MCF 10A (cell line): ENCODE measurements at regions not wholly inside any gene's neighbourhood (a gene's known extent, or its start where the extent isn't known, plus 50 kb on each side); places are given as distances from the start of the nearest gene placed in this dataset.
A peak's percentile ranks its signal among the peaks of the same experiment; 100 is the strongest.

Experiments
- BruUV-seq: library from RNA; stranded (reverse); fragments of 400-500 nt; replicated peaks from 2 replicates; lab custom pipeline; 2021; lab: Mats Ljungman, UMichigan
- CTCF ChIA-PET: fragments of 300-600 bp; sonication (Branson Sonifier 250); formaldehyde crosslinking; extraction: SDS; loops from one replicate; lab custom pipeline; 2021; ENCODE audit warnings: antibody characterized with exemption, inconsistent platforms; lab: Yijun Ruan, JAX
- POLR2A ChIA-PET: fragments of 300-600, 350-650 bp; sonication (Branson Sonifier 250); formaldehyde crosslinking; extraction: SDS; loops from one replicate; lab custom pipeline; 2020; ENCODE audit warnings: antibody characterized with exemption, inconsistent platforms; lab: Yijun Ruan, JAX
- DNase-seq: peaks from one replicate; pipeline ENCODE4 v3.0.0-alpha.2; 2018; ENCODE audit not compliant: unreplicated experiment
- H3K27ac Mint-ChIP-seq: one replicate; pipeline ENCODE4 v1.8.0; 2022; ENCODE audit warnings: mild to moderate bottlenecking, low read depth, mixed read lengths; ENCODE audit not compliant: unreplicated experiment
- H3K27me3 Mint-ChIP-seq: one replicate; pipeline ENCODE4 v1.8.0; 2022; ENCODE audit warnings: mixed read lengths; ENCODE audit not compliant: insufficient read depth, unreplicated experiment
- H3K36me3 Mint-ChIP-seq: one replicate; pipeline ENCODE4 v1.8.0; 2022; ENCODE audit warnings: mild to moderate bottlenecking, moderate library complexity, mixed read lengths; ENCODE audit not compliant: insufficient read depth, unreplicated experiment
- H3K4me1 Mint-ChIP-seq: one replicate; pipeline ENCODE4 v1.8.0; 2022; ENCODE audit warnings: mixed read lengths; ENCODE audit not compliant: insufficient read depth, unreplicated experiment
- H3K4me3 Mint-ChIP-seq: one replicate; pipeline ENCODE4 v1.8.0; 2022; ENCODE audit warnings: mild to moderate bottlenecking, moderate library complexity, mixed read lengths; ENCODE audit not compliant: unreplicated experiment
- H3K9me3 Mint-ChIP-seq: one replicate; pipeline ENCODE4 v1.8.0; 2022; ENCODE audit warnings: mixed read lengths; ENCODE audit not compliant: unreplicated experiment
- intact Hi-C: fragments of 100-400 bp; cut with micrococcal nuclease; formaldehyde crosslinking; loops from 2 replicates; pipeline ENCODE4 v1.14.1; 2022
- TF ChIP-seq, protein P1 (sequence below): fragments of 200-600 bp; IDR thresholded peaks from one replicate; pipeline ENCODE4 v1.8.0; 2022; ENCODE audit warnings: antibody characterized with exemption, mild to moderate bottlenecking; ENCODE audit not compliant: unreplicated experiment

DNA sequence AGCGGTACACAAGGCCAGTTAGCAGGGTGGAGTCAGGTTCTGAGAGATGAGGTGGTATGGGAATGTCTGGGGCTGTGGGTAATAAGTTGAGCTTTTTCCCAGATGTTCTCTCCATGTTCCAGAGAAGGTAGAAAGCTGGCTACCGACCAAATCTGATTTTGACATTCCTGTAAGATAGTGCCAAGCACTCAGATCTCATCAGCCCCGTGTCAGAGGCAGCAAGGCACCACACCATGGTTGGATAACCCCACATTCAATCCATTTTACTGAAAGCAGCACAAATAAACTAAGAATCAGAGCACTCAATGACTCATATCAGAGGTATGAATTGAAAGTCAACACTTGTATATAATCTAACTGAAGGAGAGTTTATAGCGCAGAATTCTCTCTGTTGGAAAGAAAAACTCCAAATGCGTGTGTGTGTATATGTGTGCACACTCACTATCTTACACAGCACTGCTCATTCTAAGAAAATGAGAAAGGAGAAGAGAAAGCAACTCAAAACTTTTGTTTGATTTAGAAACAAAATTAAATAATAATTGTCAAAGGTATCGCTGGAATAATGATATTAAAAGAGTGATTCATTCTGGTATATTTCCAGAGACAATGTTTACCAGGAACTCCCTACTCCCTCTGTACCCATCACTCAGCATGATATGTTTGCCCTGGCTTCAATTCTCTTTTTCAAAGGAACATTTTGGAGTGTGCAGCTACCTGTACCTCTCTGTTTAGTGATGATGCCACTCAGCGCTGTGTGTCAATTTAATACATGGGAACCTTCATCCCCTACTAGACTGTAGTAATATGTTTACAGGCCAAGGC lies 375.1 kb upstream of the ID2 start:
- POLR2A ChIA-PET, result interaction anchor here (1.6 kb wide), 1 partner anchor 13 kb away, joined by 6 read pairs; no protein-coding TSS in a partner anchor
- BruUV-seq, result no TSS peak
- no peaks in the 10 kb centered on the region for H3K27me3 Mint-ChIP-seq
- peaks cover 12% of the 10 kb centered on the region for H3K4me1 Mint-ChIP-seq
- H3K9me3 Mint-ChIP-seq, result no peaks in the 10 kb centered on the region
- TF ChIP-seq, protein P1, sequence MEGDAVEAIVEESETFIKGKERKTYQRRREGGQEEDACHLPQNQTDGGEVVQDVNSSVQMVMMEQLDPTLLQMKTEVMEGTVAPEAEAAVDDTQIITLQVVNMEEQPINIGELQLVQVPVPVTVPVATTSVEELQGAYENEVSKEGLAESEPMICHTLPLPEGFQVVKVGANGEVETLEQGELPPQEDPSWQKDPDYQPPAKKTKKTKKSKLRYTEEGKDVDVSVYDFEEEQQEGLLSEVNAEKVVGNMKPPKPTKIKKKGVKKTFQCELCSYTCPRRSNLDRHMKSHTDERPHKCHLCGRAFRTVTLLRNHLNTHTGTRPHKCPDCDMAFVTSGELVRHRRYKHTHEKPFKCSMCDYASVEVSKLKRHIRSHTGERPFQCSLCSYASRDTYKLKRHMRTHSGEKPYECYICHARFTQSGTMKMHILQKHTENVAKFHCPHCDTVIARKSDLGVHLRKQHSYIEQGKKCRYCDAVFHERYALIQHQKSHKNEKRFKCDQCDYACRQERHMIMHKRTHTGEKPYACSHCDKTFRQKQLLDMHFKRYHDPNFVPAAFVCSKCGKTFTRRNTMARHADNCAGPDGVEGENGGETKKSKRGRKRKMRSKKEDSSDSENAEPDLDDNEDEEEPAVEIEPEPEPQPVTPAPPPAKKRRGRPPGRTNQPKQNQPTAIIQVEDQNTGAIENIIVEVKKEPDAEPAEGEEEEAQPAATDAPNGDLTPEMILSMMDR, result no peak
- peak; percentile 70 for DNase-seq
- CTCF ChIA-PET, result interaction anchor here (0.6 kb wide), 1 partner anchor 803 kb away, joined by 3 read pairs; no protein-coding TSS in a partner anchor
- H3K36me3 Mint-ChIP-seq, result no peaks in the 10 kb centered on the region
- no peak overlapping the region for H3K4me3 Mint-ChIP-seq
- H3K27ac Mint-ChIP-seq, result no peak overlapping the region
- intact Hi-C loops, result no loop called here

DNA sequence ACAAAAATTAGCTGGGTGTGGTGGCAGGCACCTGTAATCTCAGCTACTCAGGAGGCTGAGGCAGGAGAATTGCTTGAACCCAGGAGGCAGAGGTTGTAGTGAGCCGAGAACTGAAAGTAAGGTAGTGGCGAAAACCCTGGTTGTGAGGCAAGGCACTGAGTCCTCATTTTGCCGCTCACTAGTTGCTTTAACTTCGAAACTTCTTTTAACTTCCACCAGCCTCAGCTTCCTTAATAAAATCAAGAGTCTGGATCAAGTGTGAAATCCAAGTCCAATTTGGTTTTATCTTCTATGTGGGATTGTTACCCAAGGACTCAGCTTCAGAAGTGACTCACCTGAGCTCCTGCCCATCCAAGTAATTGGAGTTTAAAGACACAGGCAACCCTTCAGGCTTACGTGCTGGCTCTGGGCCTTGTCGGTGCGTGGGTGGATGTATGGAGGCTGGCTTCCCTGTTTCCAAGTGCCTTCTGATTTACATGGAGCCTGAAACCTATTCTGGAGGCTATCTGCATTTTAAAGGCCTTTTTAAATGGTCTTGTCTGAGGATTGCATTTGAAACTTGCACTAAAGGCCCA lies 374.2 kb upstream of the ID2 start:
- Mint-ChIP-seq H3K36me3 (no peaks in the 10 kb centered on the region), H3K27me3 (no peaks in the 10 kb centered on the region), H3K9me3 (no peaks in the 10 kb centered on the region), H3K4me1 (peaks cover 12% of the 10 kb centered on the region), H3K27ac (no peak overlapping the region), H3K4me3 (no peak overlapping the region)
- intact Hi-C loops, result no loop called here
- BruUV-seq, result no TSS peak
- ChIA-PET POLR2A (interaction anchor here (1.6 kb wide), 1 partner anchor 12 kb away, joined by 6 read pairs; no protein-coding TSS in a partner anchor), CTCF (no interaction called here)
- peak; percentile 91 for DNase-seq
- TF ChIP-seq, protein P1, result no peak

DNA sequence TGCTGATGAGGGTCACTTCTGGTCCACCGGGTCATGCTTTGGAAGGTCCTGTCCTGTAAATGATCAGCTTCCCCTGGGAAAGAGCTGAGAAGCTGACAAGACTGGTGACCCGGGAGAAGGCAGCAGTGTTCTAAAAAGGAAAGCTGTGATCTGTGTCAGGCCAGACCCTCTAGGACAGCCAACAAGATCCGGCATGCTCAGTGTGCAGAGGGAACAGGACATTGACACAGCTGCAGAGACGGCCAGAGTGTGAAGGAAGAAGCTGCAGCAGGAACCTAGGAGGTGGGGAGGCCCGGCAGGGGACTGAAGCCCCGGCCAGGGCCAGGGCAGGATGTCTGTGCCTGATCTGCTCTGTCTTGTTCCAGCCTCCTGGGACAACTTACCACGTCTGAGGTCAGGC lies 372.7 kb upstream of the ID2 start:
- no peak for DNase-seq
- H3K27me3 Mint-ChIP-seq, result no peaks in the 10 kb centered on the region
- no peaks in the 10 kb centered on the region for H3K36me3 Mint-ChIP-seq
- CTCF ChIA-PET, result no interaction called here
- no TSS peak for BruUV-seq
- peaks cover 12% of the 10 kb centered on the region for H3K4me1 Mint-ChIP-seq
- H3K27ac Mint-ChIP-seq, result no peak overlapping the region
- POLR2A ChIA-PET, result no interaction called here
- no peaks in the 10 kb centered on the region for H3K9me3 Mint-ChIP-seq
- no peak overlapping the region for H3K4me3 Mint-ChIP-seq
- intact Hi-C loops, result no loop called here
- TF ChIP-seq, protein P1, result no peak
